ENCODE measurements at regions not wholly inside any gene's neighbourhood (a gene's known extent, or its start where the extent isn't known, plus 50 kb on each side); places are given as distances from the start of the nearest gene placed in this dataset.
A peak's percentile ranks its signal among the peaks of the same experiment; 100 is the strongest.

DNA sequence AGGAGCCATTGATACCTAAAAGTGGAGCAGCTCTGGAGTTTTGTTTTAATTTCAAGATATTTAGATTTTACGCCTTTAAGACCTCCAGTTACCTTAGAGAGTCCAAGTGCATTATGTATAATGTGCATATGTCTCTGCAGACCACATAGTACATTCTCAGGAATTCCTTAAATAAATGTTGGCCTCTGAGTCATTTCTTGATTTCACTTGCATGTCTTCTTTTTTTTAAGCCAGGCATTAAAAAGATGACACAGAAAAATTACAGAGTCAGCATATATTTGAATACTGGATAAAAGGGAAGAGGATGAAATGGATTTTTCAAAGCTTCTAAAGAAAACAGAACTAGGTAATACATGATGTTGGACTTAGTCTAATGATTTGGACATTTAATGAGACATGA, 125.2 kb downstream of the TMCO5A start:
- TF ChIP-seq JUNB (IDR thresholded peaks at IDR 0.05) (no peak), MAFK (IDR thresholded peaks at IDR 0.05; ENCODE audit: partially characterized antibody) (peak; percentile 95)
- CTCF ChIA-PET = interaction anchor here (1.3 kb wide), 1 partner anchor 17 kb away, joined by 3 read pairs; no protein-coding TSS in a partner anchor
- Histone ChIP-seq H3K27ac (no peak overlapping the region), H3K4me1 (no peaks in the 10 kb centered on the region), H3K9me3 (no peaks in the 10 kb centered on the region), H3K4me2 (no peak overlapping the region), H3K4me3 (no peak overlapping the region)
- no peak for FAIRE-seq
- POLR2A ChIA-PET = interaction anchor here (1.4 kb wide), 1 partner anchor 13 kb away, joined by 3 read pairs; no protein-coding TSS in a partner anchor
- WGBS (ENCODE audit: missing lambda C conversion rate) = 90% methylated on average over 1 of the region's 1 CpG
- ATAC-seq = no peak
- DNase-seq (ENCODE audit: low read depth in 1 of 2, low spot score in 1 of 2) = no peak

DNA sequence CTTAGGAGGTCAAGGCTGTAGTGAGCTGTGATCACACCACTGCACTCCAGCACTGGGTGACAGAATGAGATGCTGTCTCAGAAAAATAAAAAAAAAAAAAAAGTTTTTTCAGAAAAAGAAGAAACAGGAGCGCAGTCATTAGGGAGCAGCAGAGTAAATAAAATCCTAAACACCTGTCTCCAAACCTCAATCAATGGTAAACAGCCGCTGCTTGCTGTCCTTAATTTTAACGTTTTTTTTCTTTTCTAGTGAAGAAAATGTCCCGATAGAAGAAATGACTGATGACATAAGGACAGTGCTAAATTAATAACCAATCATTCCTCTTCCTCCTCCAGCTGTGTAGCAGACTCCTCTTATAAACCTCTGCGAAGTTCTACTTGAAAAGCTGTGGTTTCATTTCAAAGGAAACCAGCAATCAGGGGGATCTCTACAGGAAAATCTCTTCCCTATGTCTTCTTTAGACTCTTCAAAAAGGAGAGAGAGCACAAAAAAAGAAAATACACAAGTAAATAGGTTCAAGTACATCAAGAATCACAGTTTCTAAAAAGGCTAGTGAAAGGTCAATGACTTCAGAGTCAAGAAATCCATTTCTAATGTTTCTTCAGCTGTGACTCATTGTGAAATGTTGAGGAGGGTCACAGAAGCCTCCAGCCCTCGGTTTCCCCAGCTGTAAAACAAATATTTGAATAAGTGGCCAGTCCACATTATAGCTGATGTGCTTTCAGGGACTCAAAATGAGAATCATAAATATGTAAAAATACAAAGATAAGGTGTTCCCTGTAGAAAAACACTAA, 127.6 kb downstream of the TMCO5A start:
- Histone ChIP-seq H3K9me3 (no peaks in the 10 kb centered on the region), H3K4me3 (no peak overlapping the region), H3K4me1 (no peaks in the 10 kb centered on the region), H3K27ac (no peak overlapping the region), H3K4me2 (no peak overlapping the region)
- FAIRE-seq (no peak), DNase-seq (ENCODE audit: low read depth in 1 of 2, low spot score in 1 of 2) (no peak), ATAC-seq (no peak)
- ChIA-PET POLR2A (no interaction called here), CTCF (no interaction called here)
- 62% methylated on average over 6 of the region's 6 CpGs for WGBS (ENCODE audit: missing lambda C conversion rate)
- no peak for TF ChIP-seq RARB (CRISPR knock-in tag; IDR thresholded peaks at IDR 0.05)
- no peak for TF ChIP-seq ZFP36 (IDR thresholded peaks at IDR 0.05; ENCODE audit: borderline replicate concordance, partially characterized antibody)
- TF ChIP-seq CEBPB (IDR thresholded peaks at IDR 0.05) = no peak
- TF ChIP-seq, protein P1, sequence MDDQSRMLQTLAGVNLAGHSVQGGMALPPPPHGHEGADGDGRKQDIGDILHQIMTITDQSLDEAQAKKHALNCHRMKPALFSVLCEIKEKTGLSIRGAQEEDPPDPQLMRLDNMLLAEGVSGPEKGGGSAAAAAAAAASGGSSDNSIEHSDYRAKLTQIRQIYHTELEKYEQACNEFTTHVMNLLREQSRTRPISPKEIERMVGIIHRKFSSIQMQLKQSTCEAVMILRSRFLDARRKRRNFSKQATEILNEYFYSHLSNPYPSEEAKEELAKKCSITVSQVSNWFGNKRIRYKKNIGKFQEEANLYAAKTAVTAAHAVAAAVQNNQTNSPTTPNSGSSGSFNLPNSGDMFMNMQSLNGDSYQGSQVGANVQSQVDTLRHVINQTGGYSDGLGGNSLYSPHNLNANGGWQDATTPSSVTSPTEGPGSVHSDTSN (IDR thresholded peaks at IDR 0.05) = no peak
- TF ChIP-seq HOXA7 (CRISPR knock-in tag; IDR thresholded peaks at IDR 0.05) = no peak
- no peak for TF ChIP-seq HEYL (CRISPR knock-in tag; IDR thresholded peaks at IDR 0.05)
- TF ChIP-seq, protein P2, sequence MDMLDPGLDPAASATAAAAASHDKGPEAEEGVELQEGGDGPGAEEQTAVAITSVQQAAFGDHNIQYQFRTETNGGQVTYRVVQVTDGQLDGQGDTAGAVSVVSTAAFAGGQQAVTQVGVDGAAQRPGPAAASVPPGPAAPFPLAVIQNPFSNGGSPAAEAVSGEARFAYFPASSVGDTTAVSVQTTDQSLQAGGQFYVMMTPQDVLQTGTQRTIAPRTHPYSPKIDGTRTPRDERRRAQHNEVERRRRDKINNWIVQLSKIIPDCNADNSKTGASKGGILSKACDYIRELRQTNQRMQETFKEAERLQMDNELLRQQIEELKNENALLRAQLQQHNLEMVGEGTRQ (IDR thresholded peaks at IDR 0.05) = no peak
- TF ChIP-seq, protein P3, sequence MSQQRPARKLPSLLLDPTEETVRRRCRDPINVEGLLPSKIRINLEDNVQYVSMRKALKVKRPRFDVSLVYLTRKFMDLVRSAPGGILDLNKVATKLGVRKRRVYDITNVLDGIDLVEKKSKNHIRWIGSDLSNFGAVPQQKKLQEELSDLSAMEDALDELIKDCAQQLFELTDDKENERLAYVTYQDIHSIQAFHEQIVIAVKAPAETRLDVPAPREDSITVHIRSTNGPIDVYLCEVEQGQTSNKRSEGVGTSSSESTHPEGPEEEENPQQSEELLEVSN (IDR thresholded peaks at IDR 0.05; ENCODE audit: borderline replicate concordance, low read depth) = no peak

DNA sequence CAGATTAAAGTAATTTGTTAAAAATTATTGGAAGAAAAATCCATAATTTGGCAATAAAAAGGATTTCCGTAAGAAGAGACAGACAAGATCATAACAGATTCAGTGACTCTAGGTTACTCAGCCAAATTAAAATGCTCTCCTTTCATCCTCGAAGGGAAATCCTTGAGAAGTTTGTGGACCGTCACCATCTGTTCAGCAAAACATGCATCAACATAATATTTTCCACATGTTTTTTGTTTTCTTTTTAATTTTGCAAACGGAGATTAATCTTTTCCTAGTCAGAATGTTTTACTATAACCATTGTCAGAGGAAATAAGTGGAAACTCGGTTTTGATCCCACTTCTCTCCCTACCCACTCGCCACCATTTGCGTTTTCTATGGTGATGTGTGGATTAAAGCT, 128.3 kb downstream of the TMCO5A start:
- 74% methylated on average over 7 of the region's 7 CpGs for WGBS (ENCODE audit: missing lambda C conversion rate)
- H3K4me1 ChIP-seq = no peaks in the 10 kb centered on the region
- H3K4me3 ChIP-seq = no peak overlapping the region
- ATAC-seq (no peak), DNase-seq (ENCODE audit: low read depth in 1 of 2, low spot score in 1 of 2) (no peak), FAIRE-seq (no peak)
- H3K9me3 ChIP-seq = no peaks in the 10 kb centered on the region
- ChIA-PET CTCF (no interaction called here), POLR2A (no interaction called here)
- H3K27ac ChIP-seq = no peak overlapping the region
- TF ChIP-seq MYC (IDR thresholded peaks at IDR 0.05; ENCODE audit: borderline replicate concordance, low read length) (no peak), SREBF2 (IDR thresholded peaks at IDR 0.05) (no peak), KDM5A (IDR thresholded peaks at IDR 0.05) (no peak)
- no peak overlapping the region for H3K4me2 ChIP-seq

DNA sequence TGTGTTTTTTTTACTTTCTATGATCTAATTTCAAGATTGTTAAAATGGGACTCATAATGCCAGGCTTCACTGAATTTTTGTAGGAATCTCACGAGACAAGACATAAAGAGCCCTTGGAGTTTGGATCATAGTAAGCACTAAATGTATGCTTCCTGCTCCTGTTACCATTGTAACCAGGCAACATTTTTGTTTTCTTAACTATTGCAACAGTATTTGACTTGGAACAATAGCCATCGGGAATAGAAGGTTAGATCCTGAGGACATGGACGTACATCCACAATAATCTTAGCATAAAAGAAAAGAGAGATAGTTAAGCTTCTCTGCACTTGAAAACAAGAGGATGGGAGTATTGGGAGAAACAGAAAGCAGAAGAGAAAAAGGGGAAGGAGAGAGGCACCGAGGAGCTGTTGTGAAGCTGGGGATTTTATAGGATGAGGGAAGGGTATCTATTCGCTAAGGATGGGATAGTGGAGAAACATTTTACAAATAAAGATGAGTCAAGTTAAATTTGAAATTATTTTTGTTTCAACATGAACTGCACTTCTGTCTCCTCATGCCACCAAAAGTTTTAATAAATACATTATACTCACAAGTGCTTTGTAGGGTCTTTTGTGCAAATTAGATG, 131.4 kb downstream of the TMCO5A start:
- ChIA-PET CTCF (interaction anchor here (0.7 kb wide), 1 partner anchor 187 kb away, joined by 4 read pairs; the partner anchor contains the start of gene SPRED1), POLR2A (no interaction called here)
- TF ChIP-seq, protein P4, sequence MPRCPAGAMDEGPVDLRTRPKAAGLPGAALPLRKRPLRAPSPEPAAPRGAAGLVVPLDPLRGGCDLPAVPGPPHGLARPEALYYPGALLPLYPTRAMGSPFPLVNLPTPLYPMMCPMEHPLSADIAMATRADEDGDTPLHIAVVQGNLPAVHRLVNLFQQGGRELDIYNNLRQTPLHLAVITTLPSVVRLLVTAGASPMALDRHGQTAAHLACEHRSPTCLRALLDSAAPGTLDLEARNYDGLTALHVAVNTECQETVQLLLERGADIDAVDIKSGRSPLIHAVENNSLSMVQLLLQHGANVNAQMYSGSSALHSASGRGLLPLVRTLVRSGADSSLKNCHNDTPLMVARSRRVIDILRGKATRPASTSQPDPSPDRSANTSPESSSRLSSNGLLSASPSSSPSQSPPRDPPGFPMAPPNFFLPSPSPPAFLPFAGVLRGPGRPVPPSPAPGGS (IDR thresholded peaks at IDR 0.05) = no peak
- no peak for TF ChIP-seq FOSL2 (IDR thresholded peaks at IDR 0.05)
- no peak for TF ChIP-seq FOSL2 (CRISPR knock-in tag; IDR thresholded peaks at IDR 0.05)
- TF ChIP-seq, protein P5, sequence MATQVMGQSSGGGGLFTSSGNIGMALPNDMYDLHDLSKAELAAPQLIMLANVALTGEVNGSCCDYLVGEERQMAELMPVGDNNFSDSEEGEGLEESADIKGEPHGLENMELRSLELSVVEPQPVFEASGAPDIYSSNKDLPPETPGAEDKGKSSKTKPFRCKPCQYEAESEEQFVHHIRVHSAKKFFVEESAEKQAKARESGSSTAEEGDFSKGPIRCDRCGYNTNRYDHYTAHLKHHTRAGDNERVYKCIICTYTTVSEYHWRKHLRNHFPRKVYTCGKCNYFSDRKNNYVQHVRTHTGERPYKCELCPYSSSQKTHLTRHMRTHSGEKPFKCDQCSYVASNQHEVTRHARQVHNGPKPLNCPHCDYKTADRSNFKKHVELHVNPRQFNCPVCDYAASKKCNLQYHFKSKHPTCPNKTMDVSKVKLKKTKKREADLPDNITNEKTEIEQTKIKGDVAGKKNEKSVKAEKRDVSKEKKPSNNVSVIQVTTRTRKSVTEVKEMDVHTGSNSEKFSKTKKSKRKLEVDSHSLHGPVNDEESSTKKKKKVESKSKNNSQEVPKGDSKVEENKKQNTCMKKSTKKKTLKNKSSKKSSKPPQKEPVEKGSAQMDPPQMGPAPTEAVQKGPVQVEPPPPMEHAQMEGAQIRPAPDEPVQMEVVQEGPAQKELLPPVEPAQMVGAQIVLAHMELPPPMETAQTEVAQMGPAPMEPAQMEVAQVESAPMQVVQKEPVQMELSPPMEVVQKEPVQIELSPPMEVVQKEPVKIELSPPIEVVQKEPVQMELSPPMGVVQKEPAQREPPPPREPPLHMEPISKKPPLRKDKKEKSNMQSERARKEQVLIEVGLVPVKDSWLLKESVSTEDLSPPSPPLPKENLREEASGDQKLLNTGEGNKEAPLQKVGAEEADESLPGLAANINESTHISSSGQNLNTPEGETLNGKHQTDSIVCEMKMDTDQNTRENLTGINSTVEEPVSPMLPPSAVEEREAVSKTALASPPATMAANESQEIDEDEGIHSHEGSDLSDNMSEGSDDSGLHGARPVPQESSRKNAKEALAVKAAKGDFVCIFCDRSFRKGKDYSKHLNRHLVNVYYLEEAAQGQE (IDR thresholded peaks at IDR 0.05) = no peak
- no peak for TF ChIP-seq TFCP2L1 (CRISPR knock-in tag; IDR thresholded peaks at IDR 0.05)
- TF ChIP-seq, protein P6, sequence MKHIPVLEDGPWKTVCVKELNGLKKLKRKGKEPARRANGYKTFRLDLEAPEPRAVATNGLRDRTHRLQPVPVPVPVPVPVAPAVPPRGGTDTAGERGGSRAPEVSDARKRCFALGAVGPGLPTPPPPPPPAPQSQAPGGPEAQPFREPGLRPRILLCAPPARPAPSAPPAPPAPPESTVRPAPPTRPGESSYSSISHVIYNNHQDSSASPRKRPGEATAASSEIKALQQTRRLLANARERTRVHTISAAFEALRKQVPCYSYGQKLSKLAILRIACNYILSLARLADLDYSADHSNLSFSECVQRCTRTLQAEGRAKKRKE (CRISPR knock-in tag; IDR thresholded peaks at IDR 0.05; ENCODE audit: low read depth) = no peak
- TF ChIP-seq HOXA7 (CRISPR knock-in tag; IDR thresholded peaks at IDR 0.05) = no peak
- TF ChIP-seq ZFP36 (IDR thresholded peaks at IDR 0.05; ENCODE audit: borderline replicate concordance, partially characterized antibody) = no peak
- no peak for TF ChIP-seq KDM5A (IDR thresholded peaks at IDR 0.05)
- no peak for TF ChIP-seq RFX5 (IDR thresholded peaks at IDR 0.05)
- no peak for TF ChIP-seq EP300 (IDR thresholded peaks at IDR 0.05)

More for the DNA sequence above, 131.4 kb downstream of the TMCO5A start:
- FAIRE-seq (no peak), ATAC-seq (no peak), DNase-seq (ENCODE audit: low read depth in 1 of 2, low spot score in 1 of 2) (peak in 1 of 2 experiments; percentile 20)
- Histone ChIP-seq H3K27ac (no peak overlapping the region), H3K4me3 (no peak overlapping the region), H3K4me1 (peaks cover 18% of the 10 kb centered on the region), H3K4me2 (peak overlapping the region; percentile 12; the same call in 1 of the 3 replicates), H3K9me3 (no peaks in the 10 kb centered on the region)
- 33% methylated on average over 5 of the region's 5 CpGs for WGBS (ENCODE audit: missing lambda C conversion rate)
